Choroid plexus epithelial cell (primary cell): ENCODE measurements at regions not wholly inside any gene's neighbourhood (a gene's known extent, or its start where the extent isn't known, plus 50 kb on each side); places are given as distances from the start of the nearest gene placed in this dataset.

ENCODE experiments used
- DNase-seq: peaks from one replicate; pipeline ENCODE4 v3.0.0-alpha.2; 2010; ENCODE audit warnings: low read depth
- H3K4me3 ChIP-seq: 2 replicates; pipeline ENCODE4 v1.5.1; 2011; ENCODE audit warnings: low read depth, mild to moderate bottlenecking, control low read depth, low read length, moderate library complexity
- TF ChIP-seq, protein P1 (sequence below): conservative IDR thresholded peaks from 2 replicates; pipeline ENCODE4 v1.5.1; 2011; ENCODE audit warnings: low read depth, mild to moderate bottlenecking, control low read depth, inconsistent platforms, low read length, moderate library complexity

DNA sequence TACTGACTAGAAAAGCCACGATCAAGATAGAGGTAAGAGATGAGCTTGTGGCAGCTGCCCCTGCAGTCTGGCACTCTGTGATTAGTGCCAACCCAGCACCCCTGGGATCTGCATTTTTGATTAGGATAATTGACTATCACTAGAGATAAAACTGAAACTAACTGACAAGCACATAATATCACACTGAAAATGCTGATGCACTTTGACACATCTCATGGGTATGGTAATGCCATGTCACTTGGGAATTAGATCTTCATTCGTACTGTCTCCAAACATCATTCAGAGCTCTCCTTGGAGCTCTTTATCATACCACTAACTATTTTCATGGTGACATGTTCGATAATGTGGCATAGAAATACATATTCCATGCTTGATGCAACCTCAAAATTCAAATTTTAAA is 612.9 kb upstream of the BTBD3 start:
- no peak for DNase-seq
- TF ChIP-seq, protein P1, sequence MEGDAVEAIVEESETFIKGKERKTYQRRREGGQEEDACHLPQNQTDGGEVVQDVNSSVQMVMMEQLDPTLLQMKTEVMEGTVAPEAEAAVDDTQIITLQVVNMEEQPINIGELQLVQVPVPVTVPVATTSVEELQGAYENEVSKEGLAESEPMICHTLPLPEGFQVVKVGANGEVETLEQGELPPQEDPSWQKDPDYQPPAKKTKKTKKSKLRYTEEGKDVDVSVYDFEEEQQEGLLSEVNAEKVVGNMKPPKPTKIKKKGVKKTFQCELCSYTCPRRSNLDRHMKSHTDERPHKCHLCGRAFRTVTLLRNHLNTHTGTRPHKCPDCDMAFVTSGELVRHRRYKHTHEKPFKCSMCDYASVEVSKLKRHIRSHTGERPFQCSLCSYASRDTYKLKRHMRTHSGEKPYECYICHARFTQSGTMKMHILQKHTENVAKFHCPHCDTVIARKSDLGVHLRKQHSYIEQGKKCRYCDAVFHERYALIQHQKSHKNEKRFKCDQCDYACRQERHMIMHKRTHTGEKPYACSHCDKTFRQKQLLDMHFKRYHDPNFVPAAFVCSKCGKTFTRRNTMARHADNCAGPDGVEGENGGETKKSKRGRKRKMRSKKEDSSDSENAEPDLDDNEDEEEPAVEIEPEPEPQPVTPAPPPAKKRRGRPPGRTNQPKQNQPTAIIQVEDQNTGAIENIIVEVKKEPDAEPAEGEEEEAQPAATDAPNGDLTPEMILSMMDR: no peak
- no peak overlapping the region for H3K4me3 ChIP-seq

DNA sequence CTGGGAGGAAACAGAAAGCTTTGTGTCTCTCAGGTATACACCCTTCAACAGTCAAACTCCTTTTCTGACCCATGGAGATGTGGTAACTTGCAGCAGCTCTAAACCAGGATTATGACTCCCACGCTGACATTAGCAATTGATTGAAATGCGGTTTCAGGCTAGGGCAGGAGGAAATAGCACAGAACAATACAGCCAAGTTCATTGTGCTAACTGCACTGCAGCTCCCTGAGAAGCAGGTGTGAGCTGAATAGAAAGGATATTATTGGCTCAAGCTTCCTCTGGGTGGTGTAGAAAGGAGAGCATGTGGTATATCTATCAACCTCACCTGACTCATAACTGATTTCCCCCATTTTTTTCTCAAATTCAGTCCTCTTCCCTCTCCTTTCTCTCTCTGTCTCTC is 612.3 kb upstream of the BTBD3 start:
- DNase-seq: no peak
- TF ChIP-seq, protein P1: no peak
- no peak overlapping the region for H3K4me3 ChIP-seq

DNA sequence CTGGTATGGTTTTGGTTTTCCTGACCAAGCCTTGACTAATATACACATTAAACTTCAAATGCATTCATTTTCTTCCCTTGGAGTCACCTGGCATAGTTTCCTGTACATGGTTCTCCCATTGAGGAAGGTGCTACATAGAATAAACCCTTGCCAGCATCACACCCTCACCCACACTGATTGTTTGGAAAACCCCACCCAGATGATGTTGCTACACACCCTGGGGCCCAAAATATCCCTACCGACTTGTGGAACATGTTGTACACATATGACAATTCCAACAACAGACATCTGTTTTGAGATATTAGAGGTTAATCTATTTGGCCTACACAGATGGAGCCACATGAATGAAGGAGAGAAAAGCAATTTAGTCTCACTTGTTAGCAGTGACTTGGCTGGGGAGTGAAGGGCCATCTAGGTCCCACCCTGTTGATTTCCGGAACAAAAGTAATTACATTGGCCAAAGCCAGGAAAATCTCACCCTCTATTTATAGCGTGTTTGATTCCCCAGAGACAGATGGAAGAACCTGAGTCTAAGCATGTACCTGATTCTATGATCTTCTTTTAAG is 606.0 kb upstream of the BTBD3 start:
- TF ChIP-seq, protein P1: no peak
- DNase-seq: no peak
- no peak overlapping the region for H3K4me3 ChIP-seq

DNA sequence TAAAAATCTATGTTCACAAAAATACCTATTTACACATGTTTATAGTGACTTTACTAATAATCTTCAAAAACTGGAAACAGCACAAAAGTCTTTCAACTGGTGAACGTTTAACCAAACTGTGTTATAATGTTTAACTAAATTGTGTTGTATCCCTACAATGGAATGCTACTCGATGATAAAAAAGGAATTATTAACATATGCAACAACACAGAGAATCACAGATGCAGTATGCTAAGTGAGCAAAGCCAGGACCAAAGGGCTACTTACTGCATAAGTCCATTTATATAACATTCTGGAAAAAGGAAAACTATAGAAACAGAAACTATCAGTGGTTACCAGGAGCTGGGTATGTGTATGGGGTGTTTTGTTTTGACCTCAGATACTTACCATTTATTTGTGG is 602.2 kb upstream of the BTBD3 start:
- TF ChIP-seq, protein P1: no peak
- DNase-seq: no peak
- H3K4me3 ChIP-seq: no peak overlapping the region

DNA sequence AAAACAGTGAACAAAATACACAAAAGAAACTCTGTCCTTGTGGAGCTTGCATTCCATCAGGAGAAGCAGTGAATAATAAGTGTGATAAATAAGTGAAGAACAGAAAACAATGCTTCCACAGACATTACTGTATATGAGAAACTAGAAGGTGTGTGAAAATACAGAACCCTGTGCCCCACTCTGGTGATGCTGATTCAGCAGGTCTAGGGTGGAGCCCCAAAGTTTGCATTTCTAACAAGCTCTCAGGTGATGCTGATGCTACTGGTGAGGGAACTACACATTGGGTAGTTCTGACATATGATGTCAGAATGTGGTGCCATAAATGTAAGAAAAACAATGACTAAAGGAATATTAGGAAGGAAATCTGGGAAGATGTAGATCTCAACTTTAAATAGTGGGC is 601.4 kb upstream of the BTBD3 start:
- no peak for DNase-seq
- TF ChIP-seq, protein P1: no peak
- no peak overlapping the region for H3K4me3 ChIP-seq

DNA sequence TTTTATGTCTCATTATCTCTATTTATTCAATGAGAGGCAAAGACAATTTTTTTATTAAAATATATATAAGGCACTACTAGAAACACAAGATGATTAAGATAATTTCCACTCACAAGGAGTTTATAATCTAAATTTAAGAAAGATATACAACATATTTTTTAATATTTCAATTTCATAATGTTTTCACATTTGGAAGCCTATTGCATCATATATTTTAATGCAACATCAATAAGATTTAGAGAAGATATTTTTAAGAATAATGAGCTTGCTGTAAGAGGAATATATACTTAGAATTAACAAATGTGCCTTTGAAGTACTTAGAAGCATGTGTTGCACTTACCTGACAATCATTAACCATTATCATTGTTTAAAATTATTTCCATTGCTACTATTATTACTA is 597.7 kb upstream of the BTBD3 start:
- TF ChIP-seq, protein P1: no peak
- H3K4me3 ChIP-seq: no peak overlapping the region
- DNase-seq: no peak

DNA sequence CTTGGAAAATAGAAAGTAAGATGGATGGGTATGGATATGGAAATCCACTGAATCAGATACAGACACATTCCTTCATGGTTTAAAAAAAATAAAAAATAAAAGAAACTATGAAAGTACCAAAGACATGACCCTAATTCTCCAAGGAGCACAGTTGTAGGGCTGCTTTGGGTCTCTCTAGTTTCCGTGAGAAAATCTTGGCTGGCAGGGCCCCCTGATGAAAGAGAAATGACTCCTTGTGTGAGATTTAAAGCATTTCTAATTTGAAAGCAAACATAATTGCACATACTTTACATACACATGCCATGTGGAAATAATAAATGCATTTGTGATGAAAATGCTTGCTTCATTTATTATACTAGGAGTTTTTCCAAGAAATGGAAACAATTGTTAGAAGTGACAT is 593.9 kb upstream of the BTBD3 start:
- TF ChIP-seq, protein P1: no peak
- H3K4me3 ChIP-seq: no peak overlapping the region
- no peak for DNase-seq
